HG02840 (cell line): ENCODE measurements at regions not wholly inside any gene's neighbourhood (a gene's known extent, or its start where the extent isn't known, plus 50 kb on each side); places are given as distances from the start of the nearest gene placed in this dataset.
"Not testable (repeated sequence)": the region's sequence is repeated elsewhere in the genome, so short reads cannot be mapped to it uniquely, and the experiment has no call there.

ENCODE experiments used
- ATAC-seq: cut with Tn5 transposase; IDR thresholded peaks from one replicate; pipeline ENCODE4 v1.9.1; 2021; ENCODE audit warnings: mild to moderate bottlenecking, moderate library complexity, moderate number of reproducible peaks; ENCODE audit not compliant: unreplicated experiment, low FRiP score

DNA sequence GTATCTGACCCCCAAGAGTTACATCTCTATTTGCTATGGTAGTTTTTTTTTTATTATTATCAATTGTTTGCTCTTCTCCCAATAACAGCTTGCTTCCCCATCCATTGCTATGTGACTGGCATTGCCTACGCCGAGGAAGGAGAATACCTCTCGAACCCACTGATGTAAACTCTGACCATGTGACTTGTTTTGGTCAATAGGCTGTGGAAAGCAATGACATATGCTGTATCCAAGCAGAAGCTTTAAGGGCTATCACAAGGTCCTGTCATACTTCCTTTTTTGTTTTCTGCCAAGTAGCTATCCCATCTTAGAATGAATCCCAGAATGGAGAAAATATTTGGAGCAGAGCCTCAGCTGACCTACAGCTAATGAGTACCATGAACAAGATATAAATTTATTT lies 111.0 kb upstream of the FRMD4B start:
- ATAC-seq = no peak

DNA sequence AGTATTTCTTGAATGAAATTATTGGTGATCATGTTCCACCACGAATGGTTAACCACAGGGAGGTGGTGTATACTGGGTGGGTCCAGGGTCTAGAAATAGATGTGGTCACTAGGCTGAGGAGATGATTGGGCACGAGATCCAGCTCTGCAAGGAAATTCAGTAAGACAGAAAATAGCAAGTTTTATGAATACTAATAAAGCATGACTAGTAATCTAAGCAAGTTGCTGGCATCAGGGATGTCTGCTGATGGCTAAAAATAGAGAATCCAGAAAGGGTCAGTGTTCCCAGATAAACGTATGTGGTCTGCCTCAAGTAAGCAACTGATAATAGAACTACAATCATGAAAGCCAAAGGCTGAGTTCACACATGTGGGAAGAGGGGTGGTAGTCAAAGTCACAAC lies 108.3 kb upstream of the FRMD4B start:
- ATAC-seq = no peak

DNA sequence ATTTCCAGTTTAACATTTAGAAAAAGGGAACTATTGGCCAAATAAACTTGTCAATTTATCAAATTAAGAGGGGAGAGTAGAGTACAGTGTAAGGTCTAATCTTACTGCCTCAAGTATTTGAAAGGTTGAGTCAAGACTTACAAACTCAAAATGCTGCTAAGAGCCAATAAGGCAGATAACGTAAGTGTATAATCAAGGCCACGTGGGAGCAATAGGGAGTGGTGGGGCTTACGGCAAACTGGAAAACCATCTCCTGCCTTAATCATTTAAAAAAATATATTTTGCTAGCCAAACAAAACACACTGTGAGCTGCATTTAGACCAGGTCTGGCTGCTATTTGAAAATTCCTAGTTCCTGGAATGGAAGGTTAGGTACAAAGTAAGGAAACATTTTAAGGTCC lies 107.3 kb upstream of the FRMD4B start:
- no peak for ATAC-seq

DNA sequence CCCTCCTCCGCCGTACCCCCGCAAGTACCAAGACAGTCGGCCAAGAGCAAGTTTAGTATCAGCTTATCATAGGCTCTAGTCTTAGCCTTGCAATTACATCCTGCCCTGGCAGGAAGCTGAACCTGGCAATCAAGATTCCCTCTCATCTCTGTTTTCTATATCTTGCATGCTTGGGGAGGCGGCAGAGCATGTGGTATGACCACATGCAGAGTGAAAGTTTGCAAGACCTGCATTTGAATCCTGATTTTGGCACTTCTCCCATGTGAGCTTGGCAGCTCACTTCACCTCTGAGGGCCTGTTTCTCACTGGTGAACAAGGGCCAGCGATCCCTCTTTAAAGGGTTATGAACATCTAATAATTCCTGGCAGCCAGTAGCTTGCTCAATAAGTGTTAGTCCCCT lies 106.1 kb upstream of the FRMD4B start:
- ATAC-seq = no peak

DNA sequence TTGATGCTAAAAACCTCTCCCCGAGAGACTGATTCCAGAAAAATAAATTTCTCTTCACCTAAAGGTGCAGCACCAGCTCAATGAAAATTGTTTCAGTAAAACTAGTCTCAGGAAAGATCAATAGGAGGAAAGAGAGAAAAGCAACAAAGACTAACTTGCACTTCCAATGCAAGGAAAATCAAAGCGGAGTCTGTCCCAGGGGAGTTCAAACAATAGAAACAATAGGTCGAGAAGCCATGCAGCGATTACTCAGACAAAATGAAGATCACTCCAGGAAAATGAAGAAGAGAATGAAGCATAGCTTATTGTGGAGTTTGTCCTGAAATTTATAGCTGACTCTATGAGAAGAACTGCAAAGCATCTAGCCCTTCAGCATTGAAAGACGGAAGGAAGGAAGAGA lies 105.1 kb upstream of the FRMD4B start:
- ATAC-seq = no peak

DNA sequence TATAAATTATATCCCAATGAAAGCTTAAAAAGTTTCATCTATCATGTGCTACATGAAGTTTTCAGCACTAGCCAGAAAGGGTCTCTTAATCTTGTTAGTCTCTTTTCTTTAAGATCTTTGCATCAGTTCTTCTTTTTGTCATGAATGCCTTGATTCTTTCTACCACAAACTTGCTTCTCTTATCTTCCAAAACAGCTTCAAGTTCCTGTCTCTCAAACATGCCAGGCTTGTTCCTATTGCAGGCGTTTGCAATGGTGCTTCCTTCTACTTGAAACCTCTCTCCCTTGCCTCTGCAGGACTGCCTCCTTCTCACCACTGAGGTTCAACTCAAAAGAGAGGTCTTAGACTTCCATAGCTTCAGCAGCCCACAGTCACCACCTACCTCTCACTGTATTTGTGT lies 104.3 kb upstream of the FRMD4B start:
- no peak for ATAC-seq

DNA sequence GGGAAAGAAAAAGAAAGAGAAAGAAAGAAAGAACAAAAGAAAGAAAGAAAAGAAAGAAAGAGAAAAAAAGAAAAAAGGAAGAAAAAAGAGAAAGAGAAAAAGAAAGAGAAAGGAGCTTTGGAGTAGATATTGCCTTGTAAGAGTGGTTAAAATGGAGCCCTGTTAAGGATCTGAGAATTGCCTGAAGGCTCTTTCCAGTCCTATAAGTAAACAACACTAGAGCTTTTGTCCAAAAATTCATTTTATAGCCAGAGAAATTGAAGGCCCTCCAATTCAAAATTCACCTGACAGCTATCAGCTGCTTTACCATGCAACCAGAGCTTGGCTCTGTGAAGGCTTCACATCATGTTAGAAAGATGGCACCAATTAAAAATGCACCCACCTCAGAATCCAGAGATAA lies 102.1 kb upstream of the FRMD4B start:
- ATAC-seq = no peak

DNA sequence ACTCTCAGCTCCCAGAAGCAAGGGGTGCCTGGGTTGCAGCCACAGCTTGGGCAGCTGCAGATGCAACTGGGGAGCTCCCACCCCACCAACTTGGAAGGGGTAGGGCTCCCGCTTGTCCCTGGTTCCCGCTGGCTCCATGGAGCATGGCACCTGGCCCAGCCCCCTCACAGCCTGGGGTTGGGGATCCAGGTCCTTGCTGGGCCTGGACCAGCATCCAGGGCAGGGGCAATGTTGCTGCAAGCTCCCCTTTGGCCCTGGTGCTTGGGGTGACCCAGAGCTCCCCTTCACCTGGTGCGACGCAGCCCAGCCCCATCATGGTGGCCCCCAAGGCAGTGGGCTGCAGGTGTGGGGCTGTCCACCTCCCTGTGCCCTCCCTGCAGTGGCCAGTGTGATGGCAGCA lies 99.6 kb upstream of the FRMD4B start:
- ATAC-seq = no peak

DNA sequence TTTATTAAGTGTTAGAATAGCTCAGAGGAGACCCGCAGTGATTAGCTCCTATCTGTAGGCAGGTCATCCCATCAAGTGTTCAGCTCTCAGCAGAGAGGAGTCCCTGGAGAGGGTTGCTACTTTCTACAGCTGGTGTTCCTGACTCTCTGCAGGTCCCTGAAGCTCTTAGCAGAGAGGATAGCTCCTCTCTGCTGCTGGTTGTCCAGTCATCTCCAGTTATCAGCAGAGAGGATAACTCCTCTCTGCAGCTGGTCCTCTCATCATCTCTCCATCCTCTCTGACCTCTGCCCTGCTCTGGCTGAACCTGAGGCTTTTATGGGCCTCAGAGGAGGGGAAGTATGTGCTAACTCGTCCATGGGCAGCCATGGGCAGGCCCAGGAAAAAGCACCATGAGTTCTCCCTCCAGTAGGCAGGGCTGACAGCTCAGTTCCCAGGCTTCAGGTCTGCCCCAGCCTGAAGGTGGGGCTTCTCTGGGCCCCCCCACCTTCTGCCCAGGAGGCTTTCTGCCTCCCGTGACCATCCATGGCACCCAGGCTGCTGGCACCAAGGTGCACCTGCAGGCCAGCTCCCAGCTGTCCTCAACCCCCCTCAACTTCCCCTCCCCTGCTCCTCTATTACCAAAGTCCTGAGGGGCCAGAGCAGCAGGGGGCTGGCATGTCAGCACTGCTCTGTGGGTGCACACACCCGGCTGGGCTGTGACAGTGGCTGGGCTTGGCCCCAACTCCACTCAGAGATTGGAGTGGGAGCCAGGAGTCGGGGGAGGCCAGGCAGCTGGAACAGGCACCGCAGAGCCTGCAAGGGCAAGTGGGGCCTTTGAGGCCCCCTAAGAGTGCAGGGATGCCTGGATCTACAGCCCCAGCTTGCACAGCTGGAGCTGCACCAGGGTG lies 98.9 kb upstream of the FRMD4B start:
- no peak for ATAC-seq

DNA sequence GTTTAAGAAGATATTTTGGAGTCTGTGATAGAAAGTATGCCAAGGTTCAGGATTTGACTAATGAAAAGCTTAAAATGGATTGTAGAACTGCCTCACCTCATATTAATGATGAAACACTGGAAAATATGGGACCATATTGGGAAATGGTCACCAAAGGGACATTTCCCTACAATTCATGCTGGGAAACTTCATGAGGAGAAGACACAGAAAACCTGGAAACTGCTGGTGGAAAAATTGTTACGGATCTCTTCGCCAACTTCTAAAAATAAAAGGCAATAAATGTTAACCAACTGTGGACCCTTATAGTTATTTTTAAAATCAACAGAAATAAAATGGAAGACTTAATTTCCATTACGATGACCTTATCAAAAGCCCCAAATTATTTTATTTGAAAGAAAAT lies 97.6 kb upstream of the FRMD4B start:
- no peak for ATAC-seq

DNA sequence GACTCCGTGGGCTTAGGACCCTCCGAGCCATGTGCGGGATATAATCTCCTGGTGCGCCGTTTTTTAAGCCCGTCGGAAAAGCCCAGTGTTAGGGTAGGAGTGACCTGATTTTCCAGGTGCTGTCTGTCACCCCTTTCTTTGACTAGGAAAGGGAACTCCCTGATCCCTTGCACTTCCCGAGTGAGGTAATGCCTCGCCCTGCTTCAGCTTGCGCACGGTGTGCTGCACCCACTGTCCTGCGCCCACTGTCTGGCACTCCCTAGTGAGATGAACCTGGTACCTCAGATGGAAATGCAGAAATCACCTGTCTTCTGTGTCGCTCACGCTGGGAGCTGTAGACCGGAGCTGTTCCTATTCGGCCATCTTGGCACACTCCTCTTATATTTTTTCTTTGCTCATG lies 95.1 kb upstream of the FRMD4B start:
- ATAC-seq = not testable (repeated sequence)

DNA sequence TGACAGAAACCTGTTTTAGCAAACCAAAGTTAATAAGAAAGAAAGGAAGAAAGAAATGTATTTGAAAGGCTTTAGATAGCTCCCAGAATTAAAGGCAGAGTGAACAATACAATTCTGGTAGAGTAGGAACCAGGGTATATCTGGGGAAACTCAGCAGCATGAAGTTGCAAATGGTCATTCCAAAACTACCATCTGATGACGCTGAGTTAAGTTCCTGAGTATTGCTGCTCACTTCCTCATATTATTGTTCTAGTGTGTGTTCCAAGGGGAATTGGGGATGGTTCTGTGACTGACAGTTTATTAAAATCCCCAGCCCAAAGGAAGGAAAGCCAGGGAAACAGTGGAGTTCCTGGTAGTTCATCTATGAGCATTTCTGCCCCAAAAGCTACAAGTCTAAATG lies 88.3 kb upstream of the FRMD4B start:
- no peak for ATAC-seq

DNA sequence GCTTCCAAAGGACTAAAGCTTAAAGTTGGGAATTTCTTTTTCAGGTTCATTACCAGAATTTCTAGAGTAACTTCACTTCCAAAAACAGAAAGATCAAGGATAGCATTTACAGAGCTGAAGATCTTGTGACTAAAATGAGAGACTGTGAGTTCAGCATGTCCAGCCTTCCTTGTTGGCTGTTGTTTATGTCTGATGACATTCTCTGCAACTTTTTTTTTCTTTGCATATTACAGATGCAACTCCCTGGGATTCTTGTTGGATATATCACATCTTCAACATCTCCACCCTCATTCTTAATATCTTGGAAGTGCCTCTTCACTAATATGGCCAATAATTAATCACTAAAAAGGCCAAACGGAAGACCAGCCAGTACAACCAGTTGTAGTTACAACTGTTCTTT lies 86.2 kb upstream of the FRMD4B start:
- ATAC-seq = no peak

DNA sequence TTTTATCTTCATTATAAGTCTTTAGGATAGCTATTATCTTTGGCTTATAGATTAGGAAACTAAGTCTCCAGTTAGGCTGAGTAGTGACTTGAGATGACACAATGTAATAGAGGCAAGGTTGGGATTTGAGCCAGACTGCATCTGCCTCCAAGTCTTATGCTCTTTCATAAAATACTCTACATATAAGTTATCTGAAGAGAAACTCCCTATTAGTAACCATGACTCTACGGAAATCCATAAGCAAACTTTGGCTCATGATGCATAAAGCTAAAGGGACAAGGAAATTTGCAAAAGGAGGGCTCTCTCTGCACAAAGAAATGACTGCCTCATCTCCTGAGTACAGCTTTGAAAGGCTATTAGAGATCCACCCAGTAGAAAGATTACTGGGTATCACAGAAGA lies 77.6 kb upstream of the FRMD4B start:
- ATAC-seq = no peak

DNA sequence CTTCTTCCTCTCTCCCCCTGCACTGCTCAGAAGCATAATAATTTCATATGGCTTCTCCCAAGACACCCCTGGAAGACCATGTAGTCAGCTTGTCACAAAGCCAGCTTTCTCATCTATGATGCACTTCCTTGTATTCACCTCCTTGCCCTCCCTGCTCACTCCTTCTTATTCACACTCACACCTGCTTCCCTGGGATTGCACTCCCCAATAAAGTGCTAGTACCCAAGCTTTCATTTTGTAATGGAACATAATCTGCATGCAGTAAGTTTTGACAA lies 76.9 kb upstream of the FRMD4B start:
- no peak for ATAC-seq

DNA sequence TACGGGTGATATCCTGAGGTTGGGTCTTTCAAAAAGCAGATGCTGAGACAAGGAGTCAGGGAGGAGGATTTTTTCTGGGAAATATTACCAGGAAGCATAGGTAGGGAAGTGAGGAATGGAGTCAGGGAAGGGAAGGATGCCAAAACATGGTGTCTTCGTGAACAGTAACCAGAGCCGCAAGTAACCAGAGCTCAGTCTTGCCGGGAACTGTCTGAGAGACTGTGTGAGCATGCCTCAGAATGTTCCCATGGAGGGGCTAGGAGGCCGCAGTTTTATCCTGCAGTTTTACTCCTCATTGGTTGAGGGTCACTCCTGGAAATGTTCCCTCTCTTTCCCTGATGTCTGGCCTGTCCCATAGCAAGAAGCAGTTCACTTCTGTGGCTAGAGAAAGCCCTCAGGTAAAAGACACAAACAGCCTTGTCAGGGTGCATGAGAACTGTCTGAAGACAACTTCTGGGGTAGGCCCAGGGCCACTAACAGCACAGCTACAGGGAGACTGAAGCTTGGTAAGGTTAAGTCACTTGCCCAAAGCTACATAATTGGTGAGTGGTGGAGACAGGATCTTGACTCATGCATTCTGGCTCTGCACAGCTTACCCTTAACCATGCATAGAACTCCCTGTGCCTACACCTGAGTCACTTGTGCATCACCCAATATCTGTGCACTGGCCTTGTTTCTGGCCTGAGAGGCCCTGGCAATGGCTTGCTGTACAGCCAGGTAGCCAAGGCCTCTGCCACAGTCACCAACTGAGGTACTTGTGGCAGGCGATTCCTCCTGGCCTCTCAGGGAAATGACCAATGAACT lies 76.3 kb upstream of the FRMD4B start:
- no peak for ATAC-seq

DNA sequence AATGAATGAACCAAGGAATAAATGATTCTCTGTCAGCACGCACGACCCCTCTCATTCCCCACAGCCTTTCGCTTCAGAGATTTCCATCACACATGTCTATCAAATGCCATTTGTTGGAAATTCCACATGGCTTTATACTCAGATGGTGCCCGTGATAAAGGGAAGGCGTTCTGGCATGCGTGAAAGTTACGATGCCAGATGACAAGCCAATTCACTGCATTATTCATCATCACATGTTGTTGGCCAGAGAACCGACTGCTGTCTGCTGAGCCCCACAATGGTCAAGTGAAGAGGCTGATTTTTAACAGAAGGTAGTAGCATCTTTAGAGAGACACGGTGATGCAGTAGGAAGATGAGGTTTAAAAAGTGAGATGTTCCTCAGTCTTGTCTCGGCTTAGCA lies 74.1 kb upstream of the FRMD4B start:
- no peak for ATAC-seq

DNA sequence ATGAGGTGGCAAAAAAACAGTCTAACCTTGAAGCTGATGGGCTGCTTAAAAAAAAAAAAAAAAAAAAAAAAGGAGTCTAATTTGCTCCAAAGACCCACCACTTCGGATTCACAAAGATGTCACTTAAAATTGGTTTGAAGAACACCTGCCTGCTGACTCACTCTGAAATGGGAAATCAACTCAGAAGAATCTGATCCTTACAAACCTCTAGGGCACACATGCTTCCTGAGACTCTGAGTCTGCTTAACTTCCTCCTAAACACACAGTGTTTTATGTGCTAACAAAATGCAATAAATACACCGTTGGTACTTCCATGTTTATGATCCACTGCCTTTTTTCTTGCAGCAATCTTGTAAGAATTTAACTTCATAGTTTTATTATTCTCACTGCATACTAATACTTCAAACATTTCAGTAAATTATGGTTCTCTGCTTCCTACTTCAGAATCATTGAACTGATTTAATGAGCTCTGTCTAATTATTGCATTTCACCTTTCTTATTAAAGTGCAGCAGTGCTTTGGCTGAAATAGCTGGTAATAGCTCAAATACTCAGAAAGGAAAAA lies 73.0 kb upstream of the FRMD4B start:
- ATAC-seq = no peak

DNA sequence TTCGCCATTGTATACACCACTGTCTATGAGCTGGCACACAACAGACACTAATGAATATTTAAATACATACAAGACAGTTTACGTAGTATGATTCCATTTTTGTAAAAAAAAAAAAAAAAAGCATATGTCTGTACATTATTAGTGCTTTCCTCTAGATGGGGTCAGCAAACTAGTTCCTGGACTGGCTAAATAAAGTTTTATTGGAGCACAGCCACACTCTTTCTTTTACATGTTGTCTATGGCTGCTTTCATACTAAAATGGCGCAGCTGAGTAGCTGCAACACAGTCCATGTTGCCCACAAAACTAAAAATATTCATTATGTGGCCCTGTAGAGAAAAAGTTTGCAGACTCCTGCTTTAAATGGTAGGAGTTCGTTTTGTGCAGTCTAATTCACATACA lies 70.7 kb upstream of the FRMD4B start:
- ATAC-seq = no peak

DNA sequence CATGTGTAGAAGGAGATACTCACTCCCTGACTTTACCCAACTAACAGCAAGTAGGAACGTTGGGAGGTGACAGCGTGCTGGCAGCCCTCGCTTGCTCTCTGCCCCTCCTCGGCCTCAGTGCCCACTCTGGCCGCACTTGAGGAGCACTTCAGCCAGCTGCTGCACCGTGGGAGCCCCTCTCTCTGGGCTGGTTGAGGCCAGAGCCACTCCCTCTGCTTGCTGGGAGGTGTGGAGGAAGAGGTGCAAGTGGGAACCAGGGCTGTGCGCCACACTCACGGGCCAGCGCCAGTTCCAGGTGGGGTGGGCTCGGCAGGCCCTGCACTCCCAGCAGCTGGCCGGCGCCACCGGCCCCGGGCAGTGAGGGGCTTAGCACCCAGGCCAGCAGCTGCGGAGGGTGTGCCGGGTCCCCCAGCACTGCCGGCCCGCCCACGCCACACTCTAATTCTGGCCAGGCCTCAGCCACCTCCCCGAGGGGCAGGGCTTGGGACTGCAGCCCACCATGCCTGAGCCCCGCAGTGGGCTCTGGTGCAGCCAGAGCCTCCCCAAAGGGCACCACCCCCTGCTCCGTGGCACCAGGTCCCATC lies 68.4 kb upstream of the FRMD4B start:
- ATAC-seq = no peak

DNA sequence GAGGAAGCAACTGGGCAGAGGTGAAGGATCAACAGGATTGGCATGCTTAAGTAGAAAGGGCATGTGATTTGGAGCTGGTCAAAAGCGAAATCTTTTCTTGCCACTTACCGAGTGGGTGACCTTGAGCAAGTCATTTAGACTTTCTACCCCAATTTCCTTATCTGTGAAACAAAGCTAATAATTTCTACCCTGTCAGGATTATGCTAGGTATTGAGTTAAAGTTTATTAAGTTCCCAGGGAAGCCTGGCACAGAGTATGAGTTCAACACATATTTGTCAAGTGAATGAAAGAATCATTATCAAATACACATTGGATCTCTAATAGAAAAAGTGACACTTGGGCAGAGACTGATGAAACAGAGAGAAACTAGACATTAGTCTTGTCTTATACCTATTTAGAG lies 66.4 kb upstream of the FRMD4B start:
- no peak for ATAC-seq
